ENCODE measurements at regions not wholly inside any gene's neighbourhood (a gene's known extent, or its start where the extent isn't known, plus 50 kb on each side); places are given as distances from the start of the nearest gene placed in this dataset.

GRCh38 chr9:118023644-118024043, 319.4 kb downstream of the TLR4 start:
- no peak for DNase-seq (ENCODE audit: low read depth in 2 of 3, low spot score in 2 of 3)

- DNase-seq (ENCODE audit: low read depth in 2 of 3, low spot score in 2 of 3) = no peak
Measured at GRCh38 chr9:118028225-118028624, 324.0 kb downstream of the TLR4 start.

- DNase-seq (ENCODE audit: low read depth in 2 of 3, low spot score in 2 of 3) = no peak
Measured at GRCh38 chr9:118029425-118029824, 325.2 kb downstream of the TLR4 start.

- no peak for DNase-seq (ENCODE audit: low read depth in 2 of 3, low spot score in 2 of 3)
Measured at GRCh38 chr9:118034701-118035100, 330.5 kb downstream of the TLR4 start.

- no peak for DNase-seq (ENCODE audit: low read depth in 2 of 3, low spot score in 2 of 3)
Measured at GRCh38 chr9:118038713-118039112, 334.5 kb downstream of the TLR4 start.

GRCh38 chr9:118058227-118058626, 354.0 kb downstream of the TLR4 start:
- no peak for DNase-seq (ENCODE audit: low read depth in 2 of 3, low spot score in 2 of 3)

GRCh38 chr9:118059484-118060278, 355.5 kb downstream of the TLR4 start:
- DNase-seq (ENCODE audit: low read depth in 2 of 3, low spot score in 2 of 3) = peak in 2 of 3 donors; percentile 6 to 45

GRCh38 chr9:118083161-118083560, 379.0 kb downstream of the TLR4 start:
- DNase-seq (ENCODE audit: low read depth in 2 of 3, low spot score in 2 of 3) = no peak

- no peak for DNase-seq (ENCODE audit: low read depth in 2 of 3, low spot score in 2 of 3)
Measured at GRCh38 chr9:118088090-118088489, 383.9 kb downstream of the TLR4 start.

- DNase-seq (ENCODE audit: low read depth in 2 of 3, low spot score in 2 of 3) = no peak
Measured at GRCh38 chr9:118091226-118091625, 387.0 kb downstream of the TLR4 start.

GRCh38 chr9:118091711-118092500, 387.7 kb downstream of the TLR4 start:
- no peak for DNase-seq (ENCODE audit: low read depth in 2 of 3, low spot score in 2 of 3)

- no peak for DNase-seq (ENCODE audit: low read depth in 2 of 3, low spot score in 2 of 3)
Measured at GRCh38 chr9:118094387-118094786, 390.2 kb downstream of the TLR4 start.

GRCh38 chr9:118100529-118101419, 396.6 kb downstream of the TLR4 start:
- DNase-seq (ENCODE audit: low read depth in 2 of 3, low spot score in 2 of 3) = no peak

GRCh38 chr9:118104363-118104762, 400.2 kb downstream of the TLR4 start:
- no peak for DNase-seq (ENCODE audit: low read depth in 2 of 3, low spot score in 2 of 3)

GRCh38 chr9:118108971-118109370, 404.8 kb downstream of the TLR4 start:
- no peak for DNase-seq (ENCODE audit: low read depth in 2 of 3, low spot score in 2 of 3)

GRCh38 chr9:118109542-118109941, 405.3 kb downstream of the TLR4 start:
- DNase-seq (ENCODE audit: low read depth in 2 of 3, low spot score in 2 of 3) = no peak

- no peak for DNase-seq (ENCODE audit: low read depth in 2 of 3, low spot score in 2 of 3)
Measured at GRCh38 chr9:118121361-118121760, 417.2 kb downstream of the TLR4 start.

GRCh38 chr9:118128313-118128712, 424.1 kb downstream of the TLR4 start:
- no peak for DNase-seq (ENCODE audit: low read depth in 2 of 3, low spot score in 2 of 3)

- DNase-seq (ENCODE audit: low read depth in 2 of 3, low spot score in 2 of 3) = no peak
Measured at GRCh38 chr9:118129541-118129940, 425.3 kb downstream of the TLR4 start.

- no peak for DNase-seq (ENCODE audit: low read depth in 2 of 3, low spot score in 2 of 3)
Measured at GRCh38 chr9:118148990-118149389, 444.8 kb downstream of the TLR4 start.

GRCh38 chr9:118156846-118157245, 452.6 kb downstream of the TLR4 start:
- no peak for DNase-seq (ENCODE audit: low read depth in 2 of 3, low spot score in 2 of 3)

Measured in hematopoietic multipotent progenitor cell (in vitro differentiated cells).